GM19238 (cell line): ENCODE measurements at regions not wholly inside any gene's neighbourhood (a gene's known extent, or its start where the extent isn't known, plus 50 kb on each side); places are given as distances from the start of the nearest gene placed in this dataset.

Experiments
- DNase-seq: peaks from one replicate; pipeline ENCODE4 v3.0.0; 2011; ENCODE audit warnings: low spot score; ENCODE audit not compliant: insufficient read length

DNA sequence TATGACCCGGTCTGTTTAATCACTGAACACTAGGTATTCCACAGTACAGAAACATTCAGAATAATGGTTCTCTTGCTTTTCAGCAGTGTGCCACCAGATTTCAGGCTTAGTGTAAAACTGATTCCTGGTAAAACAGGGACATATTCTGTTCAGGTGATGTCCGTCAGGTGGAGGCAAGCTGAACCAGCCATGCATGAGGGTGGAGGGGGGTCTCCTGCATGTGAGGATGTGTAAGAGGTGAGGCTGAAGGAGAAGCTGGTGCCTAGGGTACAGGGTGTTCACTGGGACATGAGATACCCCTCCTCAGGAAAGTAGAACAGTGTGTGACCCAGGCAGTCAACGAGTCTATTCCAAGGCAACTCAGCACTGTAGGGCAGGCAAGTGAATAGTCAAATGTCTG lies 563.9 kb downstream of the BNC2 start:
- no peak for DNase-seq

DNA sequence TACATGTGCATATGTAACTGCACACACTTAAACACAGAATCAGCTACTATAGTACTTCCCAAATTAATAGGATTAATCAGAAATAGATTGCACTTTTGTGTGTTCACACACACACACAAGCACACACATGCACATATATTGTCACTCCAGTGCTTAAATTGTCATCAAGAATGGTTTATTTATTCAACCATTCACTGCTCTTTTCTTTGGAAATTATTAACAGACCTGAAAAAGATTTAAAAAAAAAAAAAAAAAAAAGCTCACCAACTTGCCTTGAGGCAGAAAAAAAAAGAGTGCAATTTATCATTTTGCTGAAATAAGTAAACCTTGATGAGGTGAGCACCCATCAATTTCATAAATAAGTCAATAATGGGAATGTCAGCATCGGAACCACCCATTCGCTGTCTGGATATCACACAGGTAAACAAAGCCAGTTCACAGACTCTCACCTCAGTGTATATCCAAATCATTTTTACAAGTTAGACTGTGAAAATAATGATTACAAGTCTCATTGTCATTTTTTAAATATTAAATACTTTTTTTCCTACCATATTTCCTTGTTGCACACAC lies 562.8 kb downstream of the BNC2 start:
- DNase-seq, result no peak

DNA sequence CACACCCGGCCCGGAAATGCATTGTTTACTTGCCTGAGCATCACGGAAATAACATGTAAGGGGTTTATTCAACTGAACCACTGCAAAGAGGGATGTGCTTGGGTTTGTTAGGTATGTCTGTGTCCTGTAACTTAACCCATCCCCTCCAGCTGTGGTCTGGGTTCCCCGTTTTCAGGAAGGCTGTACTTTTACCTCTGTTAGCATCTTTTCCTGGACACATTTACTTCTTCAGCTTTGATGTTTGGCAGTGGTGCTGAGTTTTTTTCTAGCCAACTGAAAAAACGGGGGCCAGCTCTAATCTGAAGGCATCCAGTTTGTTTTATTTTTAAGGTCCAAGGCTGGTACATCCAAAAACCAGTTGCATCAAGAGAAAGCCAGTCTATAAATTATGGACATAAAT lies 561.8 kb downstream of the BNC2 start:
- no peak for DNase-seq

- no peak for DNase-seq
Measured at GRCh38 chr9:16309082-16309468, 561.4 kb downstream of the BNC2 start.

DNA sequence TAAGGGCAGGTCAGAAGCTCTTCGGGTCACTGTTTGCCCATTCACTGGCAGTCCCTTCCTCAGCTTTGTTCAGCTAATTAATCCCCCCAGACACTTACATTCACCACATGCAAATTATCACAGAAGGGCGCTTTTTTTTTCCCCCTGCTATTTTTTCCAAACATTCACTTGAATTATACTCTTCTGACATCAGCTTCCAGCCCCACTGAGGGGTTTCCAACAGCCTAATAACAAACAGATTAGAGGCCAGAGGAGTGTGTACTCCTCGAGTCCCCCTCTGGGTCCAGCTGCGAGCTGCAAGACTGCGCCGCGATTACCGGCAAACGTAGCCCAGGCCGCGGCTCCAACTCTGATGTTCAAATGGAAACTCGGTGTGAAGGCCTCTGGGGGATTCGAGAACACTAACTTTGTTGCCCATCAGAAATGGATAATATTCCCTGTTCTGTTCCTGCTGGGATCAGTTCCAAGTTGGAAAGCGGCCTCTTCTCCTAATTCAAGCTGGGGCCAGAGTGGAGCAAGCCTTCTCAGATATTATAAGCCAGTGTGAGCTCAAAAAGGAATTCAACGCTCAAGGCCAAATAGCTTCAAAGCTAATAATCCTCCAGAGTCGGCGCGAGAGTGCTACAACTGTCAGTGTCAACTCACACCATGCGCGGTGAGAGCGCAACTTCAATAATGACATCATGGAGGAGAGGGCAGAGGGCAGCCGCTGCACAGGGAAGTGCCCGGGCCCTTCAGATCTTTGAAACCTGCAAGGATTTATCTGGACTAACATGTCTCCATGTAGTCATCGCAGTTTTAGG lies 560.8 kb downstream of the BNC2 start:
- no peak for DNase-seq

- no peak for DNase-seq
Measured at GRCh38 chr9:16310278-16311110, 560.0 kb downstream of the BNC2 start.

DNA sequence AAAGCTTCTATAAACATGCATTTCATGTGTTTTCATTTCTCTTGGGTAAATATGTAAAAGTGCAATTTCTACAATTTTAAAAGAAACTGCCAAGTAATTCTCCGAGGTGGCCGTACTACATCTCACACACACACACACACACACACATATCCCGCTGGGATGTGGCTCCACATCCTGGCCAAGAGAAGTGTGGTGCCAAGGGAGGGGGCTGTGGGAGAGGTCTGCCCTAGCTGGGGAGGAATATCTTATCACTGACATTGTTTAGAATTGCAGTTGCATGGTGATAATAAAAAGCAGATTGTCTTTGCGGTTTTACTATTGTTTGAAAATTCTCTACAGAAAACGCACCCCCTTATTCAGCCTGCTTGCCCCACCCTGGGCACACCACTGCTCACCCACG lies 558.4 kb downstream of the BNC2 start:
- DNase-seq, result no peak

GRCh38 chr9:16312962-16313546 lies 557.4 kb downstream of the BNC2 start:
- DNase-seq, result no peak

DNA sequence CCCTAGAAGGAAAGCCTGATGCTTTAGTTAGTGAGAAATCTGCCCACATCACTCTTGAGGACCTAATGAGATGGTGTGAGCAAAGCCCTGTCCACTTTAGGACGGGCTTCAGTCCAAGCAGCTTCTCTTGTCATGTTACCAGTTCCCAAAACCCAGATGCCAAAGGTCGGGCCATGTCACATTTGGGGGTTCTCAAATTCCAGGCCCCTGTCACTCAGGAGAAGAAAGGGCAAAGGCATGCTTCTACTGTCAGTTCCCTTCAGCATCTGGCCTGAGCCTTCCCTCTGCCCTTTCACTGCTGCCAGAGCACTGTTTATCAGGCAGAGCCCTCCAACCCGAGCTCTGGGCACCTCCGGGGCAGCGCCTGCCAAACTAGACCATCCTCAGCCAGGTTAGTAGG lies 556.0 kb downstream of the BNC2 start:
- no peak for DNase-seq

DNA sequence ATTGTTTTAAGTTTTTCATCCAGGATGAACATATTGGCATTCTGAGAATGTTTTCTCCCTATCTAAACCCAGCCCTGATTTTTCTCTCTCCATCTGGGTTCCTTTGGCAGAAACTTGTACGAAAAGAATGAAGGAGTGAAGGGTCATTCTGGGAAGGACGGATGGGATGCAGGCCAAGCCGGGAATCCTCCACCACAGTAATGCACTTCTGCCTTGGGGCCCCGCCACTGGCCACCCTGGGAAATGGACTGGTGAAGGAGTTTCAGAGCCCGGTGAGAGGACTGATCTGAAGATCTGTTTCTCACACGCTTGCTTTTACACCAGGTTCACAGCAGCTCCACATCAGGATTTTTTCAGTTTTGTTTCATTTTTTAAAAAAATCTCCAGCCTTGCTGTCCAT lies 554.8 kb downstream of the BNC2 start:
- DNase-seq, result no peak

GRCh38 chr9:16316456-16316855 lies 554.0 kb downstream of the BNC2 start:
- DNase-seq, result no peak

- DNase-seq, result no peak
Measured at GRCh38 chr9:16316911-16317817, 553.3 kb downstream of the BNC2 start.

GRCh38 chr9:16318516-16319060 lies 551.9 kb downstream of the BNC2 start:
- no peak for DNase-seq

DNA sequence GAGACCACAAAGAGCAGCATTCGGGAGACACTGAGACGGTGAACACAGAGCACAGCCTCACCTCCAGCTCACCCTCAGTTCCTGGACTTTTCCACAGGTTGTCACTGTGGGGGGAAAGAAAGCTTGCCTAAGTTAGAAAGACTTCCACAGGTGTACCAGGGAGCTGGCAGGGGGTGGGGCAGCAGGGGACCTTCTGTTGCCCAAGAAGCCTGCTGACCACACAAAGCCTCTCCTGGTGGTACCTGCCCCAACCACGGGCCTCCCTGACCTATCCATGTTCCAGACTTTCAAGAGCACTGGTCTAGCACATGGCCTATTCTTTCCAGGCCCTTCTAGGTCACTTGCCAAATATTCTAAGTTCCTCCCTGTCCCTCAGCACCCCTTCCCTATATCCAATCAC lies 550.8 kb downstream of the BNC2 start:
- no peak for DNase-seq

DNA sequence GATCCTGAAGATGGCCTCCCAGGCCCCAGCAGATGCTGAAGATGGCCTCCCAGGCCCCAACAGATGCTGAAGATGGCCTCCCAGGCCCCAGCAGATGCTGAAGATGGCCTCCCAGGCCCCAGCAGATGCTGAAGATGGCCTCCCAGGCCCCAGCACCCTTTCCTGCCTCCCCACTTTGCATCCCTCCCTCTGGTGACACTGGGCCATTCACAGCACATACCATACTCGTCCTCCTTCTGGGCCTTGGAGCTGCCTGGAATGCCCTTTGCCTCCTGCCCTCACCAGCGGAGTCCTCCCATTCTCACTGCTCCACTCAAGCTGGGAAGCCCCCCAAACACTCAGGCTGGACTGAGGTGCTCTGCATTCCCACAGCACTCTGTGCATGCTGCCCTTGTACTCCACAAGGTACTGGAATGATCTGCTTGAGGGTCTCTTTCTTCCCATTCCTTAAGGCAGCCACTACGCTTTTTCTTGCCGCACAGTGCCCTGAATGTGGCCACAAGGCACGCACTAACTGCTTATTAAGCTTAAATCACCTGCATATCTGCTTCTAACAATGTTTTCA lies 550.0 kb downstream of the BNC2 start:
- DNase-seq, result no peak

DNA sequence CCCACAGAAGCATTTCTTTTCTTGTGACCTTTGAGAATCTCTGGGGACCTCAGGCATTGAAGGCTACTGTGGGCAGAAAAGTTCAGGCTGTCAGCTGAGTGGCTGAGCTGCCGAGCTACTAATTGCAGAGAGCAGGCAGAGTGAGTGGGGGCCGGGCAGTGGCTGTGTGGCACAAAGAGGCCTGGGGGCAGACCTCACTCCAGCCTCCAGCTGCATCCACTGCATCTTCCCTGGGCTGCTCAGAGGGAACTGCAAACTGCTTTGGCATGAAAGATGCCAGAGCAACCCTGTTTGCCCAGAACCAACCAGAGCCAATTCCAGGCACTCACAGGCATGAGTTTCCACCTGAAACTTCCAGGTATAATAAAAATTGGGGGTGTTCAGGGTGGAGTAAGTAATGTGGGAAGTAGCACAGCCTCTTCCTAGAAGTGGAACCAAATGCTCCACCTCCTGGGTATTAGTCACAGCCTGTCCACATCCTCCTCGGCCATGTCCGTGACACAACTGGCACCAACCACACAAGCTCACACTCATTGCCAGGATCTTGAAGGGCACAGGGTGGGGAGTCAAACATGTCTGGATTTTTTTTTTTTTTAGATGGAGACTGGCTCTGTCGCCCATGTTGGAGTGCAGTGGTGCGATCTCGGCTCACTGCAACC lies 548.9 kb downstream of the BNC2 start:
- DNase-seq, result no peak

DNA sequence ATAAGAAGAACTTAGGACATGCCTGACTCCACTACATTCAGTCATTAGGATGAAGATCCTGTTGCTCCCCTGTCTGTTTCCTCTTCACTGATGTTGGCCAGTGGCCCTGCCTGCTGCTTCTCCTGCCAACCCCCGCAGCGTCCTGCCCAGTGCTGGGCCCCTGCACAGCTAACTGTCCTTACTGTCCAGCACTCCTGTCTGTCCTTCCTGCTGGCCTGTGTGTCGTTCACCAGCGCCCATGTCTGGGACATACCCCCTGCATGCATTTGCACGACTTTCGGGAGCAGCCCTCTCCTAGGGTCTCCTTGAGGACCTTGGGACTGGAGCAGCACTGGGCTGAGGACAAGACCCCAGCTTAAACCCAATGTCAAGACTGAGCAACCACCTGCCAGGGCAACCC lies 547.6 kb downstream of the BNC2 start:
- no peak for DNase-seq

DNA sequence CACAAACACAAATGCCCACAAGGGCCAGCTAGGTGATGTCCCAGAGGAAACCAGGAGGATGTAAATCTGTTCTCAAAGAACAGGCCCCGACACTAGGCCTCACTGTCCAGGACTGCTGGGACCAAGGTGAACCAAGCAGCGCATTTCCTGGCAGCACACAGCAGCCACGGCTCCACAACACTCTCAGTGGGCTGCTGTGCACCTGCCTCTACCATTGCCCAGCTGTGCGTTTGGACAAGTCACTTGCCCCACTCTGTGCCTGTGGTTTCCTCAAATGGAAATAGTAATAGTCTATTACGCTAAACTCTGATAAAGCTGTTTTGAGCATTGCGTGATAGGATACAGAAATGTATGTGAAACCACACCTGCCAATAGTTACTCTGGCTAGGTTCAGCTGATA lies 544.5 kb downstream of the BNC2 start:
- DNase-seq, result no peak

DNA sequence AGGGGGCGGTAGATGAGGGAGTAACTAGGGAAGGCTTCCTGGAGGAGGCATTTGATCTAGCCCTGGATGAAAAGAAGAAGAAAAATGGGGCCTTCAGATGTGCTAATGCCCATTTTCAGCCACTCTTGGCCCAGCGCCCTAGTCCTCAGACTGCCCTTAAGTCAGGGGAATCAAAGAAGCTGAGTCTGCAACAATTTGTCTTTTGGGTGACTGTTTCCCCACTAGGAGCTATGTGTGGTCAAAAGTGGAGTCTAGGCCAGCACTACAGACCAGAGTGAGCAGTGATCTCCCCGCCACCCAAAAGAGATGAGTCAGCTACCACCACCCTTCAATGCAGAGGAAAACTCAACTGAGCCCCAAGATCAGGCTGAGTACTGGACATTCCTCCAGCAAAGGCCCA lies 542.1 kb downstream of the BNC2 start:
- no peak for DNase-seq

- no peak for DNase-seq
Measured at GRCh38 chr9:16329671-16330113, 540.8 kb downstream of the BNC2 start.
